ENCODE measurements at regions not wholly inside any gene's neighbourhood (a gene's known extent, or its start where the extent isn't known, plus 50 kb on each side); places are given as distances from the start of the nearest gene placed in this dataset.

- TF ChIP-seq ZBTB7A (IDR thresholded peaks at IDR 0.05; ENCODE audit: low read depth) (no peak), EP300 (IDR thresholded peaks at IDR 0.05; ENCODE audit: borderline replicate concordance) (no peak), NFIC (IDR thresholded peaks at IDR 0.05) (no peak), REST (IDR thresholded peaks at IDR 0.05; ENCODE audit: low read depth) (no peak), RAD21 (IDR thresholded peaks at IDR 0.05; ENCODE audit: low read depth) (no peak), FOXM1 (IDR thresholded peaks at IDR 0.05; ENCODE audit: borderline replicate concordance, low read depth) (no peak), TAF1 (IDR thresholded peaks at IDR 0.05; ENCODE audit: low read depth) (no peak), EGR1 (IDR thresholded peaks at IDR 0.05) (no peak), YY1 (IDR thresholded peaks at IDR 0.05; ENCODE audit: low read depth) (no peak), CREB1 (IDR thresholded peaks at IDR 0.05; ENCODE audit: low read depth) (no peak), TCF12 (IDR thresholded peaks at IDR 0.05; ENCODE audit: low read depth) (no peak), TEAD4 (IDR thresholded peaks at IDR 0.05) (no peak), MAX (IDR thresholded peaks at IDR 0.05) (no peak), CEBPB (IDR thresholded peaks at IDR 0.05) (no peak), USF1 (IDR thresholded peaks at IDR 0.05) (no peak)
Observed at GRCh38 chr15:35243758-35244157, 158.7 kb upstream of the NANOGP8 start.

- TF ChIP-seq RAD21 (IDR thresholded peaks at IDR 0.05; ENCODE audit: low read depth): no peak
- no peak for TF ChIP-seq CEBPB (IDR thresholded peaks at IDR 0.05)
- TF ChIP-seq USF1 (IDR thresholded peaks at IDR 0.05): no peak
- no peak for TF ChIP-seq TAF1 (IDR thresholded peaks at IDR 0.05; ENCODE audit: low read depth)
Observed at GRCh38 chr15:35229085-35229484, 144.0 kb upstream of the NANOGP8 start.

GRCh38 chr15:35218215-35218614 lies 133.1 kb upstream of the NANOGP8 start:
- TF ChIP-seq TEAD4 (IDR thresholded peaks at IDR 0.05) (no peak), YY1 (IDR thresholded peaks at IDR 0.05; ENCODE audit: low read depth) (no peak), USF1 (IDR thresholded peaks at IDR 0.05) (no peak), MAX (IDR thresholded peaks at IDR 0.05) (no peak), ZBTB7A (IDR thresholded peaks at IDR 0.05; ENCODE audit: low read depth) (no peak)

- TF ChIP-seq CEBPB (IDR thresholded peaks at IDR 0.05): no peak
- TF ChIP-seq ZBTB7A (IDR thresholded peaks at IDR 0.05; ENCODE audit: low read depth): no peak
- no peak for TF ChIP-seq FOXM1 (IDR thresholded peaks at IDR 0.05; ENCODE audit: borderline replicate concordance, low read depth)
- TF ChIP-seq EGR1 (IDR thresholded peaks at IDR 0.05): no peak
- TF ChIP-seq TCF12 (IDR thresholded peaks at IDR 0.05; ENCODE audit: low read depth): no peak
- TF ChIP-seq EP300 (IDR thresholded peaks at IDR 0.05; ENCODE audit: borderline replicate concordance): no peak
- TF ChIP-seq CREB1 (IDR thresholded peaks at IDR 0.05; ENCODE audit: low read depth): no peak
- TF ChIP-seq MAX (IDR thresholded peaks at IDR 0.05): no peak
- TF ChIP-seq REST (IDR thresholded peaks at IDR 0.05; ENCODE audit: low read depth): no peak
- no peak for TF ChIP-seq TEAD4 (IDR thresholded peaks at IDR 0.05)
- TF ChIP-seq RAD21 (IDR thresholded peaks at IDR 0.05; ENCODE audit: low read depth): no peak
- TF ChIP-seq NFIC (IDR thresholded peaks at IDR 0.05): no peak
- TF ChIP-seq USF1 (IDR thresholded peaks at IDR 0.05): no peak
- TF ChIP-seq YY1 (IDR thresholded peaks at IDR 0.05; ENCODE audit: low read depth): no peak
- no peak for TF ChIP-seq TAF1 (IDR thresholded peaks at IDR 0.05; ENCODE audit: low read depth)
Observed at GRCh38 chr15:35215093-35215492, 130.0 kb upstream of the NANOGP8 start.

- TF ChIP-seq ZBTB7A (IDR thresholded peaks at IDR 0.05; ENCODE audit: low read depth): no peak
- TF ChIP-seq TEAD4 (IDR thresholded peaks at IDR 0.05): no peak
- no peak for TF ChIP-seq FOXM1 (IDR thresholded peaks at IDR 0.05; ENCODE audit: borderline replicate concordance, low read depth)
- TF ChIP-seq EGR1 (IDR thresholded peaks at IDR 0.05): no peak
- TF ChIP-seq REST (IDR thresholded peaks at IDR 0.05; ENCODE audit: low read depth): no peak
- no peak for TF ChIP-seq TCF12 (IDR thresholded peaks at IDR 0.05; ENCODE audit: low read depth)
- no peak for TF ChIP-seq USF1 (IDR thresholded peaks at IDR 0.05)
- TF ChIP-seq TAF1 (IDR thresholded peaks at IDR 0.05; ENCODE audit: low read depth): no peak
- TF ChIP-seq YY1 (IDR thresholded peaks at IDR 0.05; ENCODE audit: low read depth): no peak
- no peak for TF ChIP-seq CREB1 (IDR thresholded peaks at IDR 0.05; ENCODE audit: low read depth)
- TF ChIP-seq EP300 (IDR thresholded peaks at IDR 0.05; ENCODE audit: borderline replicate concordance): no peak
- TF ChIP-seq CEBPB (IDR thresholded peaks at IDR 0.05): no peak
- TF ChIP-seq RAD21 (IDR thresholded peaks at IDR 0.05; ENCODE audit: low read depth): no peak
Observed at GRCh38 chr15:35211240-35211902, 126.3 kb upstream of the NANOGP8 start.

Measured in Ishikawa (cell line).